ENCODE measurements at regions not wholly inside any gene's neighbourhood (a gene's known extent, or its start where the extent isn't known, plus 50 kb on each side); places are given as distances from the start of the nearest gene placed in this dataset.
"Not testable (repeated sequence)": the region's sequence is repeated elsewhere in the genome, so short reads cannot be mapped to it uniquely, and the experiment has no call there.

DNA sequence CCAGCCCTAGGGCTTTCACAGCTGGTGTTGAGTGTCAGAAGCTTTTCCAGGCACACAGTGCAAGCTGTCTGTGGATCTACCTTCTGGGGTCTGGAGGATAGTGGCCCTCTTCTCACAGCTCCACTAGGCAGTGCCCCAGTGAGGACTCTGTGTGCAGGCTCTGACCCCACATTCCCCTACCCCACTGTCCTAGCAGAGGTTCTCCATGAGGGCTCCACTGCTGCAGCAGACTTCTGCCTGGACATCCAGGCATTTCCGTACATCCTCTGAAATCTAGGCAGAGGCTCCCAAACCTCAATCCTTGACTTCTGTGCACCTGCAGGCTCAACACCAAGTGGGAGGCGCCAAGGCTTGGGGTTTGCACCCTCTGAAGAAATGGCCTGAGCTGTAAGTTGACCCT lies 284.5 kb downstream of the MDFIC start:
- TF ChIP-seq, protein P1, sequence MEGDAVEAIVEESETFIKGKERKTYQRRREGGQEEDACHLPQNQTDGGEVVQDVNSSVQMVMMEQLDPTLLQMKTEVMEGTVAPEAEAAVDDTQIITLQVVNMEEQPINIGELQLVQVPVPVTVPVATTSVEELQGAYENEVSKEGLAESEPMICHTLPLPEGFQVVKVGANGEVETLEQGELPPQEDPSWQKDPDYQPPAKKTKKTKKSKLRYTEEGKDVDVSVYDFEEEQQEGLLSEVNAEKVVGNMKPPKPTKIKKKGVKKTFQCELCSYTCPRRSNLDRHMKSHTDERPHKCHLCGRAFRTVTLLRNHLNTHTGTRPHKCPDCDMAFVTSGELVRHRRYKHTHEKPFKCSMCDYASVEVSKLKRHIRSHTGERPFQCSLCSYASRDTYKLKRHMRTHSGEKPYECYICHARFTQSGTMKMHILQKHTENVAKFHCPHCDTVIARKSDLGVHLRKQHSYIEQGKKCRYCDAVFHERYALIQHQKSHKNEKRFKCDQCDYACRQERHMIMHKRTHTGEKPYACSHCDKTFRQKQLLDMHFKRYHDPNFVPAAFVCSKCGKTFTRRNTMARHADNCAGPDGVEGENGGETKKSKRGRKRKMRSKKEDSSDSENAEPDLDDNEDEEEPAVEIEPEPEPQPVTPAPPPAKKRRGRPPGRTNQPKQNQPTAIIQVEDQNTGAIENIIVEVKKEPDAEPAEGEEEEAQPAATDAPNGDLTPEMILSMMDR (IDR thresholded peaks at IDR 0.05; ENCODE audit: low read depth, low read length, poor library complexity, severe bottlenecking), result not testable (repeated sequence)
- TF ChIP-seq EZH2phosphoT487 (IDR thresholded peaks at IDR 0.05; ENCODE audit: borderline replicate concordance, low read length), result not testable (repeated sequence)
